ENCODE measurements at regions not wholly inside any gene's neighbourhood (a gene's known extent, or its start where the extent isn't known, plus 50 kb on each side); places are given as distances from the start of the nearest gene placed in this dataset.
A peak's percentile ranks its signal among the peaks of the same experiment; 100 is the strongest.

GRCh38 chr10:36440539-36440938 lies 684.9 kb upstream of the ANKRD30A start:
- no peak for TF ChIP-seq POLR2A (IDR thresholded peaks at IDR 0.05)
- TF ChIP-seq, protein P1, sequence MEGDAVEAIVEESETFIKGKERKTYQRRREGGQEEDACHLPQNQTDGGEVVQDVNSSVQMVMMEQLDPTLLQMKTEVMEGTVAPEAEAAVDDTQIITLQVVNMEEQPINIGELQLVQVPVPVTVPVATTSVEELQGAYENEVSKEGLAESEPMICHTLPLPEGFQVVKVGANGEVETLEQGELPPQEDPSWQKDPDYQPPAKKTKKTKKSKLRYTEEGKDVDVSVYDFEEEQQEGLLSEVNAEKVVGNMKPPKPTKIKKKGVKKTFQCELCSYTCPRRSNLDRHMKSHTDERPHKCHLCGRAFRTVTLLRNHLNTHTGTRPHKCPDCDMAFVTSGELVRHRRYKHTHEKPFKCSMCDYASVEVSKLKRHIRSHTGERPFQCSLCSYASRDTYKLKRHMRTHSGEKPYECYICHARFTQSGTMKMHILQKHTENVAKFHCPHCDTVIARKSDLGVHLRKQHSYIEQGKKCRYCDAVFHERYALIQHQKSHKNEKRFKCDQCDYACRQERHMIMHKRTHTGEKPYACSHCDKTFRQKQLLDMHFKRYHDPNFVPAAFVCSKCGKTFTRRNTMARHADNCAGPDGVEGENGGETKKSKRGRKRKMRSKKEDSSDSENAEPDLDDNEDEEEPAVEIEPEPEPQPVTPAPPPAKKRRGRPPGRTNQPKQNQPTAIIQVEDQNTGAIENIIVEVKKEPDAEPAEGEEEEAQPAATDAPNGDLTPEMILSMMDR (IDR thresholded peaks at IDR 0.05), result no peak

GRCh38 chr10:36437367-36437766 lies 688.0 kb upstream of the ANKRD30A start:
- ATAC-seq (no peak), DNase-seq (no peak)
- H3K4me1 ChIP-seq, result peaks cover 0 to 12% (median 0%) of the 10 kb centered on the region in 12 donors
- H3K27me3 ChIP-seq, result no peaks in the 10 kb centered on the region
- WGBS, 4 donors, result 60 to 94% (median 89%) methylated on average over 3 of the region's 3 CpGs
- peaks cover 0 to 4% (median 0%) of the 10 kb centered on the region in 12 donors for H3K9me3 ChIP-seq
- intact Hi-C loops (cut with DNase I), result no loop called here
- H3K4me3 ChIP-seq, result no peak overlapping the region
- no peak overlapping the region for H3K27ac ChIP-seq
- TF ChIP-seq POLR2A (IDR thresholded peaks at IDR 0.05), result no peak
- TF ChIP-seq, protein P1 (IDR thresholded peaks at IDR 0.05), result no peak
- no peaks in the 10 kb centered on the region for H3K36me3 ChIP-seq

More at GRCh38 chr10:36440539-36440938, 684.9 kb upstream of the ANKRD30A start:
- Histone ChIP-seq H3K4me1 (peaks cover 0 to 12% (median 0%) of the 10 kb centered on the region in 12 donors), H3K4me3 (no peak overlapping the region), H3K36me3 (no peaks in the 10 kb centered on the region), H3K9me3 (peaks cover 0 to 4% (median 0%) of the 10 kb centered on the region in 12 donors), H3K27me3 (no peaks in the 10 kb centered on the region), H3K27ac (no peak overlapping the region)
- DNase-seq (no peak), ATAC-seq (no peak)
- intact Hi-C loops (cut with DNase I), result loop anchor here in 1 of 10 donors (5.0 kb wide), 1 partner anchor 798 kb away; the partner anchor contains the start of gene FZD8
- WGBS, 4 donors, result 90 to 95% (median 93%) methylated on average over 1 of the region's 1 CpG

DNA sequence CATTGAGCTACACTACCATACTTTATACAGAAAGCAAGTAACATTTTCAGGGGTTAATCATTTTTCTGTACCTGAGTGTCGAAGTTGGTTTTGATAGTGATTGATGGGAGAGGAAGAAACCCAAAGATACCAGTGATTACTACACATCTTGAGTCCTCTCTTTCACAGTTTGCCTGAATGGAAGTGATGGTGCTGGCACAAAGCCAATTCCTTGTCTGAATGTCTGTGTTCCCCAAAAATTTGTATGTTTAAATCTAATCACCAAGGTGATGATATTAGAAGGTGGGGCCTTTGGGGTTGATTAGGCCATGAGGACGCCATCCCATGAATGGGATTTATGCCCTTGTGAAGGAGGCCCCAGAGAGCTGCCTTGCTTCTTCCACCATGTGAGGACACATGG lies 696.9 kb upstream of the ANKRD30A start:
- 93 to 98% (median 96%) methylated on average over 2 of the region's 2 CpGs for WGBS, 4 donors
- Histone ChIP-seq H3K27me3 (no peaks in the 10 kb centered on the region), H3K4me3 (no peak overlapping the region), H3K27ac (no peak overlapping the region), H3K9me3 (peaks cover 0 to 5% (median 0%) of the 10 kb centered on the region in 12 donors), H3K4me1 (no peaks in the 10 kb centered on the region), H3K36me3 (no peaks in the 10 kb centered on the region)
- ATAC-seq (no peak), DNase-seq (no peak)
- intact Hi-C loops (cut with DNase I), result loop anchor here in 1 of 10 donors (10.0 kb wide), 1 partner anchor 244 kb away; no protein-coding TSS in a partner anchor
- no peak for TF ChIP-seq POLR2A (IDR thresholded peaks at IDR 0.05)
- TF ChIP-seq, protein P1 (IDR thresholded peaks at IDR 0.05), result no peak

DNA sequence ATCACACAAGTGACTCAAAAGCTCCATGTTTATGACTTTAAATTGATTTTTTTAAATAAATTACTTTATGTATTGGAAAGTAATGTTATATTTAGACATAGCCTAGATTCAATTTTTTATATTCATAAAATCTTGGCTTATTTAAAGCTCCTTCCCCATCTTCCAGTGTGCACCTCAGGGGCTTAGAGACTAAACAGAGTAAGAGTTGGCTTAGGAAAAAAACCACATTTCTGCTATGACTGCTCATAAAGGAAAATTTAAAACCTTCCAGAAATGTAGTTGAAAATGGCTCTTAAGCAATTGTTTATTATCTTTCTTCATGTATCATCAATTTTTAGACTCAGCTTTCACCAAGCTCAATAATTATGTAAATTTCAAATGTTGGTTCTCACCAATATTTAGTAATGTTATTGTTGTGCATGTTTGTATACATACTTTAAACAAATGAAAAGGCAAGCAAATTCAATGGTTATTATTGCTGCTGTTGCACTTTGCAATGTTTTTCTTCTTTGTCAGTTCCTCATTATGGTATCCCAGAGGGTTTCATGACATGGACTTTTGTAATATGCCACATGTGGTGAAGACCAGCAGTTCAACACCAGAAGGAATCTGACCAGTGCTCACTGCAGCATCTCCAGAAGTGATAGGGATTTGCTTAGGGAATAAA lies 700.1 kb upstream of the ANKRD30A start:
- ATAC-seq (no peak), DNase-seq (no peak)
- Histone ChIP-seq H3K36me3 (no peaks in the 10 kb centered on the region), H3K27me3 (no peaks in the 10 kb centered on the region), H3K4me1 (peaks cover 0 to 5% (median 0%) of the 10 kb centered on the region in 12 donors), H3K9me3 (peaks cover 0 to 5% (median 0%) of the 10 kb centered on the region in 12 donors), H3K27ac (peak overlapping the region in 1 of 12 donors; percentile 1), H3K4me3 (no peak overlapping the region)
- no peak for TF ChIP-seq POLR2A (IDR thresholded peaks at IDR 0.05)
- TF ChIP-seq, protein P1 (IDR thresholded peaks at IDR 0.05), result no peak
- intact Hi-C loops (cut with DNase I), result loop anchor here in 1 of 10 donors (10.0 kb wide), 1 partner anchor 240 kb away; no protein-coding TSS in a partner anchor
